ENCODE measurements at regions not wholly inside any gene's neighbourhood (a gene's known extent, or its start where the extent isn't known, plus 50 kb on each side); places are given as distances from the start of the nearest gene placed in this dataset.

- Mint-ChIP-seq H3K9me3 (no peaks in the 10 kb centered on the region), H3K27me3 (ENCODE audit: insufficient read depth, low read depth, poor library complexity) (no peaks in the 10 kb centered on the region), H3K27ac (no peak overlapping the region), H3K4me3 (no peak overlapping the region), H3K36me3 (ENCODE audit: low read depth) (no peaks in the 10 kb centered on the region), H3K4me1 (no peaks in the 10 kb centered on the region)
- DNase-seq (ENCODE audit: low spot score) (no peak), ATAC-seq (no peak)
- peak overlapping the region; percentile 25; the same call in 1 of the 2 replicates for H2AFZ ChIP-seq
- H3K4me1 ChIP-seq (ENCODE audit: insufficient read depth): no peaks in the 10 kb centered on the region; the same call in none of the 2 replicates
- H3F3A ChIP-seq (replicated peaks; ENCODE audit: low read depth): no peaks in the 10 kb centered on the region
- H3K4me3 ChIP-seq: no peak overlapping the region
- no peaks in the 10 kb centered on the region for H3K27me3 ChIP-seq (ENCODE audit: insufficient read depth)
- H3K9me2 ChIP-seq (ENCODE audit: insufficient read depth): no peaks in the 10 kb centered on the region
- no peak overlapping the region for H3K27ac ChIP-seq (ENCODE audit: low read depth)
- no peak overlapping the region for H3K4me2 ChIP-seq
- no peaks in the 10 kb centered on the region for H3K36me3 ChIP-seq (ENCODE audit: insufficient read depth)
- no peaks in the 10 kb centered on the region for H4K20me1 ChIP-seq (replicated peaks; ENCODE audit: insufficient read depth)
- TF ChIP-seq NANOG (IDR thresholded peaks at IDR 0.05; ENCODE audit: borderline replicate concordance) (no peak), EZH2 (IDR thresholded peaks at IDR 0.05; ENCODE audit: low read depth, unreplicated experiment) (no peak), CTCF (conservative IDR thresholded peaks at IDR 0.05; ENCODE audit: low read depth in 2 of 2) (no peak), EZH2phosphoT487 (IDR thresholded peaks at IDR 0.05; ENCODE audit: unreplicated experiment) (no peak), JUNB (IDR thresholded peaks at IDR 0.05; ENCODE audit: unreplicated experiment) (no peak), ZNF114 (CRISPR knock-in tag; IDR thresholded peaks at IDR 0.05) (no peak), STAT1 (IDR thresholded peaks at IDR 0.05; ENCODE audit: unreplicated experiment) (no peak)
- H3K79me2 ChIP-seq (replicated peaks; ENCODE audit: insufficient read depth): no peaks in the 10 kb centered on the region
Observed at GRCh38 chr6:112434896-112435435, 87.8 kb downstream of the RFPL4B start.

- H3K4me2 ChIP-seq: no peak overlapping the region
- Mint-ChIP-seq H3K4me1 (no peaks in the 10 kb centered on the region), H3K9me3 (no peaks in the 10 kb centered on the region), H3K36me3 (ENCODE audit: low read depth) (no peaks in the 10 kb centered on the region), H3K27ac (no peak overlapping the region), H3K4me3 (no peak overlapping the region), H3K27me3 (ENCODE audit: insufficient read depth, low read depth, poor library complexity) (no peaks in the 10 kb centered on the region)
- H3F3A ChIP-seq (replicated peaks; ENCODE audit: low read depth): no peaks in the 10 kb centered on the region
- no peaks in the 10 kb centered on the region for H3K27me3 ChIP-seq (ENCODE audit: insufficient read depth)
- no peak overlapping the region for H3K4me3 ChIP-seq
- no peak for DNase-seq (ENCODE audit: low spot score)
- no peaks in the 10 kb centered on the region; the same call in none of the 2 replicates for H3K4me1 ChIP-seq (ENCODE audit: insufficient read depth)
- no peaks in the 10 kb centered on the region for H3K79me2 ChIP-seq (replicated peaks; ENCODE audit: insufficient read depth)
- no peak overlapping the region for H3K27ac ChIP-seq (ENCODE audit: low read depth)
- no peaks in the 10 kb centered on the region for H4K20me1 ChIP-seq (replicated peaks; ENCODE audit: insufficient read depth)
- H3K9me2 ChIP-seq (ENCODE audit: insufficient read depth): no peaks in the 10 kb centered on the region
- no peak for ATAC-seq
- no peaks in the 10 kb centered on the region for H3K36me3 ChIP-seq (ENCODE audit: insufficient read depth)
- no peak overlapping the region for H2AFZ ChIP-seq
- no peak for TF ChIP-seq ZNF331 (CRISPR knock-in tag; IDR thresholded peaks at IDR 0.05; ENCODE audit: low read depth)
- TF ChIP-seq REST (IDR thresholded peaks at IDR 0.05; ENCODE audit: unreplicated experiment): no peak
- TF ChIP-seq ETS1 (IDR thresholded peaks at IDR 0.05): no peak
Observed at GRCh38 chr6:112437058-112437457, 89.9 kb downstream of the RFPL4B start.
